CD4-positive, alpha-beta T cell (primary cell): ENCODE measurements at regions not wholly inside any gene's neighbourhood (a gene's known extent, or its start where the extent isn't known, plus 50 kb on each side); places are given as distances from the start of the nearest gene placed in this dataset.

Experiments
- ATAC-seq: fragments of 200-7000 bp; cut with Tn5 transposase; one replicate; pipeline ENCODE4 v1.10.0; 2022; ENCODE audit warnings: mild to moderate bottlenecking; ENCODE audit not compliant: poor library complexity
- CTCF ChIA-PET: fragments of 350-600 bp; sonication (Branson Sonifier 250); formaldehyde crosslinking; loops from one replicate; lab custom pipeline; 2021; ENCODE audit warnings: antibody characterized with exemption, inconsistent platforms; lab: Charles Lee
- POLR2A ChIA-PET: fragments of 350-600 bp; sonication (Branson Sonifier 250); formaldehyde crosslinking; loops from one replicate; lab custom pipeline; 2021; ENCODE audit warnings: antibody characterized with exemption, inconsistent platforms; lab: Charles Lee
- DNase-seq, 14 experiments: peaks; one replicate each; pipeline ENCODE4 v3.0.0-alpha.2; 2013 to 2020; ENCODE audit warnings: mixed read lengths in 2 of 14
- H3K27ac ChIP-seq, 2 donors: one replicate each; pipeline versions ENCODE4 v1.5.1 to v1.7.0; 2013; ENCODE audit warnings: low read length in 2 of 2, low read depth in 1 of 2, mild to moderate bottlenecking in 1 of 2
- H3K27me3 ChIP-seq, 2 experiments: 1 replicate in 1 of 2; 2 replicates in 1 of 2; pipeline versions ENCODE4 v1.6.1 to v1.7.0; 2013; ENCODE audit warnings: low read length in 2 of 2, control low read depth in 1 of 2, mild to moderate bottlenecking in 1 of 2, moderate library complexity in 1 of 2; ENCODE audit not compliant: insufficient read depth in 2 of 2, control insufficient read depth in 1 of 2
- H3K36me3 ChIP-seq: one replicate; pipeline ENCODE4 v1.6.1; 2013; ENCODE audit warnings: low read length, control low read depth; ENCODE audit not compliant: insufficient read depth
- H3K4me1 ChIP-seq: one replicate; pipeline ENCODE4 v1.6.1; 2013; ENCODE audit warnings: low read length, control low read depth; ENCODE audit not compliant: insufficient read depth
- H3K4me3 ChIP-seq: one replicate; pipeline ENCODE4 v1.5.1; 2013; ENCODE audit warnings: mild to moderate bottlenecking, low read length, moderate library complexity
- H3K9me3 ChIP-seq, 2 experiments: 1 replicate in 1 of 2; 2 replicates in 1 of 2; pipeline versions ENCODE4 v1.6.1 to v1.7.0; 2013; ENCODE audit warnings: low read length in 2 of 2, mild to moderate bottlenecking in 2 of 2, control low read depth in 1 of 2, moderate library complexity in 1 of 2; ENCODE audit not compliant: control insufficient read depth in 1 of 2, insufficient read depth in 1 of 2
- H3K27ac Mint-ChIP-seq: one replicate; pipeline ENCODE4 v1.8.0; 2020; ENCODE audit warnings: mixed read lengths
- H3K27me3 Mint-ChIP-seq: one replicate; pipeline ENCODE4 v1.8.0; 2021; ENCODE audit warnings: mixed read lengths
- H3K36me3 Mint-ChIP-seq: one replicate; pipeline ENCODE4 v1.8.0; 2021; ENCODE audit warnings: low read depth, mixed read lengths
- H3K4me1 Mint-ChIP-seq: one replicate; pipeline ENCODE4 v1.8.0; 2021; ENCODE audit warnings: low read depth, mixed read lengths
- H3K4me3 Mint-ChIP-seq: one replicate; pipeline ENCODE4 v1.8.0; 2020; ENCODE audit warnings: mild to moderate bottlenecking, mixed read lengths
- H3K9me3 Mint-ChIP-seq: one replicate; pipeline ENCODE4 v1.8.0; 2020; ENCODE audit warnings: mixed read lengths
- intact Hi-C, 2 experiments: fragments of 100-400 bp; cut with DNase I in 1 of 2; cut with micrococcal nuclease in 1 of 2; formaldehyde crosslinking; loops; one replicate each; pipeline versions ENCODE4 v1.15.1 to v1.9.0; 2023 to 2025; cut with DNase I, micrococcal nuclease
- TF ChIP-seq, protein P1 (sequence below): fragments of 200-600 bp; IDR thresholded peaks from one replicate; pipeline ENCODE4 v1.8.0; 2022; ENCODE audit warnings: antibody characterized with exemption, mild to moderate bottlenecking

DNA sequence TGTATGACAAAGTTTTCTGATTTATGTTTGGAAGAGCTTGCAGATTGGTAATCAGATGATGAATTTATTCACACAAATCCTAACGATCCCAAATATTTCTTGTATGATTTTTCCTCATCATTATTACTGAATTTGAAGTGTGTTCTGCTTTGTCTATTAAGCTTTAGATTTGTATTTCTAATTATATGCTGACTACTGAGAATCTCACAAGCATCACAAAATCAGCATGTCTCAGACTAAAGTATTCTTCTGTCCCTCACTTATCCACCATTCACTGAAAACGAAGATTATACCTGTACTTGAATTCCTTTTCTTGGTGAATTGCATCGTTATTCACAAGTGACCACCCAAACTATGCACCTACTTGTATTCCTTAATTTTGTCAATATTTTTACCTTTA lies 796.3 kb upstream of the MAP3K7 start:
- no peaks in the 10 kb centered on the region for H3K27me3 Mint-ChIP-seq
- H3K27ac ChIP-seq, result no peak overlapping the region
- H3K36me3 ChIP-seq, result no peaks in the 10 kb centered on the region
- ChIA-PET CTCF (no interaction called here), POLR2A (no interaction called here)
- no peaks in the 10 kb centered on the region for H3K27me3 ChIP-seq
- no peak overlapping the region for H3K4me3 Mint-ChIP-seq
- no peaks in the 10 kb centered on the region for H3K4me1 Mint-ChIP-seq
- intact Hi-C loops, result no loop called here
- H3K4me3 ChIP-seq, result no peak overlapping the region
- DNase-seq, result no peak
- ATAC-seq, result no peak
- H3K9me3 ChIP-seq, result peaks cover 0 to 8% of the 10 kb centered on the region in 2 experiments
- no peaks in the 10 kb centered on the region for H3K4me1 ChIP-seq
- H3K27ac Mint-ChIP-seq, result no peak overlapping the region
- TF ChIP-seq, protein P1, sequence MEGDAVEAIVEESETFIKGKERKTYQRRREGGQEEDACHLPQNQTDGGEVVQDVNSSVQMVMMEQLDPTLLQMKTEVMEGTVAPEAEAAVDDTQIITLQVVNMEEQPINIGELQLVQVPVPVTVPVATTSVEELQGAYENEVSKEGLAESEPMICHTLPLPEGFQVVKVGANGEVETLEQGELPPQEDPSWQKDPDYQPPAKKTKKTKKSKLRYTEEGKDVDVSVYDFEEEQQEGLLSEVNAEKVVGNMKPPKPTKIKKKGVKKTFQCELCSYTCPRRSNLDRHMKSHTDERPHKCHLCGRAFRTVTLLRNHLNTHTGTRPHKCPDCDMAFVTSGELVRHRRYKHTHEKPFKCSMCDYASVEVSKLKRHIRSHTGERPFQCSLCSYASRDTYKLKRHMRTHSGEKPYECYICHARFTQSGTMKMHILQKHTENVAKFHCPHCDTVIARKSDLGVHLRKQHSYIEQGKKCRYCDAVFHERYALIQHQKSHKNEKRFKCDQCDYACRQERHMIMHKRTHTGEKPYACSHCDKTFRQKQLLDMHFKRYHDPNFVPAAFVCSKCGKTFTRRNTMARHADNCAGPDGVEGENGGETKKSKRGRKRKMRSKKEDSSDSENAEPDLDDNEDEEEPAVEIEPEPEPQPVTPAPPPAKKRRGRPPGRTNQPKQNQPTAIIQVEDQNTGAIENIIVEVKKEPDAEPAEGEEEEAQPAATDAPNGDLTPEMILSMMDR, result no peak
- peaks cover 5% of the 10 kb centered on the region for H3K9me3 Mint-ChIP-seq
- no peaks in the 10 kb centered on the region for H3K36me3 Mint-ChIP-seq

DNA sequence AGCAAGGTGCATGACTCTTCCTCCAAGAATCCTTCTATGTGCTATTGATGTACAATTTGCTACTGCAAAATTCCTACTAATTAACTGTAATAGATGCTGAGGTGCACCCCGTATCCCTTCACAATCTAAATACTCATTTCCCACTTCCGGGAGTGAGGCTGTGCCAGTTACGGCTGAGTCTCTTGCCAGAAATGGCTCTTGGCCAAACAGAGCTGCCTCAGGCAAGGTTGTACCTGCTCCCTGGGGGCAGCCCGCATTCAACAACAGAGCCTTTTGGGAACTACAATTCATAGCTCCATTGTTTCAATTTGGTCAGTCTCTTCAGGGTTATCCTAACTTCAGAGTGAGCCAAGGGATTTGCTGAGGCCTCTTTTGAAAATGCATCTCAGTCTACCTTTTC lies 789.8 kb upstream of the MAP3K7 start:
- no peak overlapping the region for H3K27ac ChIP-seq
- H3K4me1 ChIP-seq, result no peaks in the 10 kb centered on the region
- POLR2A ChIA-PET, result no interaction called here
- no peak overlapping the region for H3K4me3 ChIP-seq
- TF ChIP-seq, protein P1, result no peak
- H3K27me3 ChIP-seq, result no peaks in the 10 kb centered on the region
- no peaks in the 10 kb centered on the region for H3K4me1 Mint-ChIP-seq
- intact Hi-C loops, result no loop called here
- ATAC-seq (no peak), DNase-seq (no peak)
- CTCF ChIA-PET, result no interaction called here
- H3K27ac Mint-ChIP-seq, result no peak overlapping the region
- no peaks in the 10 kb centered on the region for H3K9me3 ChIP-seq
- H3K27me3 Mint-ChIP-seq, result no peaks in the 10 kb centered on the region
- no peaks in the 10 kb centered on the region for H3K36me3 Mint-ChIP-seq
- H3K9me3 Mint-ChIP-seq, result no peaks in the 10 kb centered on the region
- H3K36me3 ChIP-seq, result no peaks in the 10 kb centered on the region
- no peak overlapping the region for H3K4me3 Mint-ChIP-seq

DNA sequence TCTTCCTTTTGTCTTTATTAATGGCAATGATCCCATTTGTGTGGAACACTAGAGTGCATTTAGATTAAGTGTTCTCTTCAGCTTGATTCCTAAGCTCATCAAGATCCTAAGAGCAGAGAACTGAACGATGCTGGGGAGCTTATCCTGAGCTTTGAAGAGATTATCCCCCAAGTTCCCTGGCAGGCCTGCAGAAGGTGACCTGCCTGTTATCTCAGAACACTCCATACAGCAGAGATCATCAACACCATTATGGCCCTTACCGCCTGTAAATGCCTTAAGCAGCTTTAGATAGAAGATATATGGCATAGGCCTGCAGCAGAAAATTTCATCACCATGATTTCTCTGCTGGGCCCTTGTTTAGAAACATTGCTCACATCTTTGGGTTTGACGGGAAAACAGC lies 779.9 kb upstream of the MAP3K7 start:
- Mint-ChIP-seq H3K4me3 (no peak overlapping the region), H3K27me3 (no peaks in the 10 kb centered on the region), H3K27ac (no peak overlapping the region), H3K9me3 (peaks cover 11% of the 10 kb centered on the region), H3K4me1 (no peaks in the 10 kb centered on the region), H3K36me3 (no peaks in the 10 kb centered on the region)
- Histone ChIP-seq H3K27me3 (no peaks in the 10 kb centered on the region), H3K4me3 (no peak overlapping the region), H3K4me1 (no peaks in the 10 kb centered on the region), H3K9me3 (no peaks in the 10 kb centered on the region), H3K36me3 (no peaks in the 10 kb centered on the region), H3K27ac (no peak overlapping the region)
- CTCF ChIA-PET, result no interaction called here
- TF ChIP-seq, protein P1, result no peak
- ATAC-seq (no peak), DNase-seq (no peak)
- intact Hi-C loops, result no loop called here
- POLR2A ChIA-PET, result no interaction called here
